Neural crest cell (in vitro differentiated cells): ENCODE measurements at regions not wholly inside any gene's neighbourhood (a gene's known extent, or its start where the extent isn't known, plus 50 kb on each side); places are given as distances from the start of the nearest gene placed in this dataset.
"Not testable (repeated sequence)": the region's sequence is repeated elsewhere in the genome, so short reads cannot be mapped to it uniquely, and the experiment has no call there.

ENCODE experiments used
- DNase-seq: peaks from one replicate; pipeline ENCODE4 v3.0.0; 2021; ENCODE audit warnings: low read depth, mixed read lengths, low spot score
- H3K27ac Mint-ChIP-seq: one replicate; pipeline ENCODE4 v1.8.0; 2021; ENCODE audit warnings: mild to moderate bottlenecking, mixed read lengths; ENCODE audit not compliant: unreplicated experiment
- H3K27me3 Mint-ChIP-seq: 2 replicates; pipeline ENCODE4 v1.8.0; 2021; ENCODE audit warnings: low read depth, mild to moderate bottlenecking, mixed read lengths
- H3K36me3 Mint-ChIP-seq: 2 replicates; pipeline ENCODE4 v1.8.0; 2021; ENCODE audit warnings: low read depth, mild to moderate bottlenecking, mixed read lengths
- H3K4me1 Mint-ChIP-seq: 2 replicates; pipeline ENCODE4 v1.8.0; 2021; ENCODE audit warnings: mixed read lengths
- H3K4me3 Mint-ChIP-seq: one replicate; pipeline ENCODE4 v1.8.0; 2021; ENCODE audit warnings: mild to moderate bottlenecking, mixed read lengths
- H3K9me3 Mint-ChIP-seq: 2 replicates; pipeline ENCODE4 v1.8.0; 2021; ENCODE audit warnings: mixed read lengths
- TF ChIP-seq, protein P1 (sequence below): fragments of 200-600 bp; sonication (generic); conservative IDR thresholded peaks from 2 replicates; pipeline ENCODE4 v1.5.0; 2021; ENCODE audit warnings: antibody characterized with exemption, mild to moderate bottlenecking

DNA sequence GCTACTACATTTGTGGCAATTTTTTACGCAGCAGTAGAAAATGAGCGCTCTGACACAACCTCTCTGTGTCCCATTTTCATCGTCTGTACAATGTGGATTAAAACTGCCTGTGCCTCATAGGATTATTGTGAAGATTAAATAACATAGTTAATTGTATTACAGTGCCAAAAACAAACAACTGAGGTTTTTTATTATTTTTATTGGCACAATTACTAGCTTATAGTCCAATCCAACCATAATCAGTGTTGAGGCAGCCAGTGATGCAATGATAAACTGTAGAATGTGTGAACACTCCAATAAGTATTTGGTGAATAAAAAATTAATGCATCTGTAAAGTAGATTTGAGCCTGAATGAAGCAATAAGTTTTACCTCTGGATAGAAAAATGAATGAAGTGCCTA is 588.3 kb downstream of the DNAH5 start:
- Mint-ChIP-seq H3K4me3 (no peak overlapping the region), H3K27ac (no peak overlapping the region), H3K36me3 (no peaks in the 10 kb centered on the region), H3K9me3 (no peaks in the 10 kb centered on the region), H3K4me1 (no peaks in the 10 kb centered on the region), H3K27me3 (no peaks in the 10 kb centered on the region)
- no peak for DNase-seq
- TF ChIP-seq, protein P1, sequence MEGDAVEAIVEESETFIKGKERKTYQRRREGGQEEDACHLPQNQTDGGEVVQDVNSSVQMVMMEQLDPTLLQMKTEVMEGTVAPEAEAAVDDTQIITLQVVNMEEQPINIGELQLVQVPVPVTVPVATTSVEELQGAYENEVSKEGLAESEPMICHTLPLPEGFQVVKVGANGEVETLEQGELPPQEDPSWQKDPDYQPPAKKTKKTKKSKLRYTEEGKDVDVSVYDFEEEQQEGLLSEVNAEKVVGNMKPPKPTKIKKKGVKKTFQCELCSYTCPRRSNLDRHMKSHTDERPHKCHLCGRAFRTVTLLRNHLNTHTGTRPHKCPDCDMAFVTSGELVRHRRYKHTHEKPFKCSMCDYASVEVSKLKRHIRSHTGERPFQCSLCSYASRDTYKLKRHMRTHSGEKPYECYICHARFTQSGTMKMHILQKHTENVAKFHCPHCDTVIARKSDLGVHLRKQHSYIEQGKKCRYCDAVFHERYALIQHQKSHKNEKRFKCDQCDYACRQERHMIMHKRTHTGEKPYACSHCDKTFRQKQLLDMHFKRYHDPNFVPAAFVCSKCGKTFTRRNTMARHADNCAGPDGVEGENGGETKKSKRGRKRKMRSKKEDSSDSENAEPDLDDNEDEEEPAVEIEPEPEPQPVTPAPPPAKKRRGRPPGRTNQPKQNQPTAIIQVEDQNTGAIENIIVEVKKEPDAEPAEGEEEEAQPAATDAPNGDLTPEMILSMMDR: no peak

- Mint-ChIP-seq H3K9me3 (no peaks in the 10 kb centered on the region), H3K4me1 (no peaks in the 10 kb centered on the region), H3K27me3 (no peaks in the 10 kb centered on the region), H3K4me3 (no peak overlapping the region), H3K36me3 (no peaks in the 10 kb centered on the region), H3K27ac (no peak overlapping the region)
- TF ChIP-seq, protein P1: no peak
- DNase-seq: no peak
Observed at GRCh38 chr5:13354611-13355010, 589.9 kb downstream of the DNAH5 start.

GRCh38 chr5:13350767-13351166 is 593.7 kb downstream of the DNAH5 start:
- Mint-ChIP-seq H3K4me1 (no peaks in the 10 kb centered on the region), H3K27ac (no peak overlapping the region), H3K9me3 (no peaks in the 10 kb centered on the region), H3K4me3 (no peak overlapping the region), H3K27me3 (no peaks in the 10 kb centered on the region), H3K36me3 (no peaks in the 10 kb centered on the region)
- TF ChIP-seq, protein P1: no peak
- no peak for DNase-seq

GRCh38 chr5:13348568-13348967 is 595.9 kb downstream of the DNAH5 start:
- H3K4me3 Mint-ChIP-seq: no peak overlapping the region
- no peaks in the 10 kb centered on the region for H3K4me1 Mint-ChIP-seq
- DNase-seq: no peak
- no peaks in the 10 kb centered on the region for H3K36me3 Mint-ChIP-seq
- no peak overlapping the region for H3K27ac Mint-ChIP-seq
- H3K27me3 Mint-ChIP-seq: no peaks in the 10 kb centered on the region
- H3K9me3 Mint-ChIP-seq: no peaks in the 10 kb centered on the region
- TF ChIP-seq, protein P1: no peak

DNA sequence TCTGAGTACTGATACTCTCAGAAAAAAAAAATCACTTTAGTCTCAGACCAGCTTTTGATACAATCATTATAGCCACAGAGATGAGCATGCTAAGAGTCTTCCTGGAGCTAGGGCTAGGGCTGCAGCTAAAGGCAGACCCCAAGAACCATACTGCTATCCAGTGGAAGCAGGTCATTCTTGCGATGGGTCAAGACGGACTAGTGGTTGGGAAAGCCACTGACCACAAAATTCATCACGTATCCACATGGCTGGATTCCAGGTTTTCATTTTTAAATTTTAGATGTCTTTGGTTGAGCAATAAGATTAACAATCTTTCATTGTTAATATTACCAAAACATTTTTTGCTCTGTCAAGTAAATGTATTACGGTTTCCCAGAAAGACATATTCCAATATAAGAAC is 598.1 kb downstream of the DNAH5 start:
- Mint-ChIP-seq H3K9me3 (peaks cover 10% of the 10 kb centered on the region), H3K27me3 (no peaks in the 10 kb centered on the region), H3K4me3 (no peak overlapping the region), H3K4me1 (no peaks in the 10 kb centered on the region), H3K36me3 (no peaks in the 10 kb centered on the region), H3K27ac (no peak overlapping the region)
- TF ChIP-seq, protein P1: no peak
- DNase-seq: no peak

- TF ChIP-seq, protein P1: no peak
- H3K27me3 Mint-ChIP-seq: no peaks in the 10 kb centered on the region
- H3K4me3 Mint-ChIP-seq: no peak overlapping the region
- H3K27ac Mint-ChIP-seq: no peak overlapping the region
- H3K4me1 Mint-ChIP-seq: no peaks in the 10 kb centered on the region
- no peak for DNase-seq
- peaks cover 19% of the 10 kb centered on the region for H3K9me3 Mint-ChIP-seq
- no peaks in the 10 kb centered on the region for H3K36me3 Mint-ChIP-seq
Observed at GRCh38 chr5:13339093-13339492, 605.4 kb downstream of the DNAH5 start.

DNA sequence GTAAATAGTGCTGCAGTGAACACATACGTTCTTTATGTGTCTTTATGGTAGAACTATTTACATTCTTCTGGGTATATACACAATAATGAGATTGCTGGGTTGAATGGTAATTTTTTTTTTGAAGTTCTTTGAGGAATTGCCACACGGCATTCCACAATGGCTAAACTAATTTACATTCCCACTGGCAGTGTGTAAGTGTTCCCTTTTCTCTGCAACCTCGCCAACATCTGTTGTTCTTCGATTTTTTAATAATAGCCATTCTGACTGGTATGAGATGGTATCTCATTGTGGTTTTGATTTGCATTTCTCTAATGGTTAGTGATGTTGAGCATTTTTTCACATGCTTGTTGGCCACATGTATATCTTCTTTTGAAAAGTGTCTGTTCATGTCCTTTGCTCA is 609.5 kb downstream of the DNAH5 start:
- not testable (repeated sequence) for H3K36me3 Mint-ChIP-seq, H3K4me1 Mint-ChIP-seq, DNase-seq, H3K9me3 Mint-ChIP-seq, H3K4me3 Mint-ChIP-seq, H3K27me3 Mint-ChIP-seq, H3K27ac Mint-ChIP-seq
